HG03469 (cell line): ENCODE measurements at regions not wholly inside any gene's neighbourhood (a gene's known extent, or its start where the extent isn't known, plus 50 kb on each side); places are given as distances from the start of the nearest gene placed in this dataset.
"Not testable (repeated sequence)": the region's sequence is repeated elsewhere in the genome, so short reads cannot be mapped to it uniquely, and the experiment has no call there.

Experiments
- ATAC-seq: cut with Tn5 transposase; IDR thresholded peaks from one replicate; pipeline ENCODE4 v1.9.1; 2021; ENCODE audit warnings: mild to moderate bottlenecking, moderate library complexity, moderate number of reproducible peaks; ENCODE audit not compliant: unreplicated experiment

- no peak for ATAC-seq
Observed at GRCh38 chr5:112472614-112473013, 53.5 kb upstream of the EPB41L4A start.

GRCh38 chr5:112473989-112474388 is 54.9 kb upstream of the EPB41L4A start:
- no peak for ATAC-seq

DNA sequence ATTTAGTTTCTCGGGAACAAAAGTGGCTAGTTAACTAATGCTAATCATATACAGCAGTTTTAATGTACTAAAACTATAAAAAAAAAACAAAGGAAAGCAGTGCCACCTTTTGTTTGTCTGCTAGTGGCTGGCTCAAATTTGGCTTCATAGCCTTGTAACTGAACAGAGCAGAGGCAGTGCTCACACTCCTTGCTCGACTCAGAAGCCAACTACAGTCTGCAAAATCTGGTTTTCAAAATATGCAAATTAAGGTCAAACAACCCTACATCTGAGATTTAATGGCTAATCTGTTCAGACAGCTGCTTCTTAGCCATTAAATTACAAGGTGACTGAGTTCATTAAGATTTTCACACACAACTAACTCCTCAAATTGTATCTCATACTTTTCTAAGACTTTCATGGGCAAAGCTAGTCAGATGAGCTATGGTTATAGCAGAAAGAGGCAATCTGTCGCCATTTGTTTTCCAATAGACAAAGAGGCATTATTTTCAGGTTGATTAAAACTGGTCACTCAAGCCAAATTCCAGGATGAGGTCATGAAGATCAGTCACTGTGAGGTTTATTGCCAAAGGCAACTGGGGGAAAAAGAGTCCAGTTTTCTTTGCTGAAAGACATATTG is 56.8 kb upstream of the EPB41L4A start:
- no peak for ATAC-seq

- no peak for ATAC-seq
Observed at GRCh38 chr5:112479418-112479817, 60.3 kb upstream of the EPB41L4A start.

- ATAC-seq = no peak
Observed at GRCh38 chr5:112480501-112480900, 61.4 kb upstream of the EPB41L4A start.

DNA sequence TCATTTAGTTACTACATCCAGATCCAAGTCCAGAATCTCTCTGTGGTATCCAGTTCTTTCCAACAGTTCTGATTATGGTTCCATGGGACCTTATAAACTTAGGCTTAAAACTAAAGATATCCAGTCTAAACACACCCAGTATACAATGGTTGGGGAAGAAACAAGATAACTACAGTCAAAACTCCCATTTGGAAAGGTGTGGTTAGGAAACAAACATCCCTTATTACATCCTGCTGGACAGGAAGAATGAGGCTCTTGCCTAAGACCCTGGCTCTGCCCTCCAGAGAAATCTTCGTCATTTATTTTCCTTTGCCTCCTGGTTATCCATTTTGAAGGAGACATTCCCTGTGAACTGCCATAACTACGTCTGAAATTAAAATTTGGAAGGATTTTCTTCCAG is 64.6 kb upstream of the EPB41L4A start:
- ATAC-seq = no peak

- no peak for ATAC-seq
Observed at GRCh38 chr5:112485934-112486355, 66.9 kb upstream of the EPB41L4A start.

GRCh38 chr5:112491257-112491656 is 72.2 kb upstream of the EPB41L4A start:
- ATAC-seq = no peak

DNA sequence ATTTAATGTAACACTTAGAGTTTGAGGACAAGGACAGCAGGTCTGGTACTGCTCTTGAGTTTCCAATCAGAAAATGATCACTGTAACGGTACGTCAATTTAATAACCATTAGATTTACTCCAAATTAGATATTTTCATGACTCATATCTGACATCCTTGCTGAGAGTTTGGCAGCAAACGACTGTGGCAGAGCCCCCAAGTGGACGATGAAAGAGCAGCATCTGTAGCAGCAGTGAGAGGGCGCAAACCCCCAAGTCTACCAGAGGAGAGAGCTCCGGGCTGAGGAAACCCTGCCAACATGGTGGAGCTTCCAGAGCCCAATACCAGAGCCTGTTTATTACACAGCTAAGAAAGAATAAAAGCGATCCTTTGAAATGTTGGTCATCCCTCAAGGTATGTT is 73.2 kb upstream of the EPB41L4A start:
- peak; percentile 96 for ATAC-seq

GRCh38 chr5:112503749-112504501 is 84.8 kb upstream of the EPB41L4A start:
- not testable (repeated sequence) for ATAC-seq

GRCh38 chr5:112509097-112509496 is 90.0 kb upstream of the EPB41L4A start:
- ATAC-seq = not testable (repeated sequence)

- ATAC-seq = no peak
Observed at GRCh38 chr5:112511920-112512319, 92.8 kb upstream of the EPB41L4A start.

DNA sequence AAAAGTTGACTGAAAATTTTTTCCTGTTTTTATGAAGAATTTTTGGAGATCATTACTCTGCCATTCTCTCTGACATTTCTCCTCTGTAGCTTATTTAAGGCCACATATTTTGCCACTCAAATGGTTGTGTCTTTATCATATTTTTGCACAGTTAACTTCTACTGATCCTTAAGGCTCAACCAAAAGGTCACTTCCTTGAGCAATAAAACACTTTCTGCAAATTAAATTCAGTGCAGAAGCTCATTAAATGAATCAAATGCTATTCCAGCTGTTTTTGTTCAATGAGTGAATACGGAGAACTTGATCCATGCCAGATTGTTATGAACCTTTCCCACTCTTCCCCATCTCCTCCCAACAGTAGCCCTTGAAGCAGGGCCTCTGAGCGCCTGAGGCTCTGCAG is 93.8 kb upstream of the EPB41L4A start:
- no peak for ATAC-seq

- ATAC-seq = no peak
Observed at GRCh38 chr5:112514111-112514510, 95.0 kb upstream of the EPB41L4A start.

DNA sequence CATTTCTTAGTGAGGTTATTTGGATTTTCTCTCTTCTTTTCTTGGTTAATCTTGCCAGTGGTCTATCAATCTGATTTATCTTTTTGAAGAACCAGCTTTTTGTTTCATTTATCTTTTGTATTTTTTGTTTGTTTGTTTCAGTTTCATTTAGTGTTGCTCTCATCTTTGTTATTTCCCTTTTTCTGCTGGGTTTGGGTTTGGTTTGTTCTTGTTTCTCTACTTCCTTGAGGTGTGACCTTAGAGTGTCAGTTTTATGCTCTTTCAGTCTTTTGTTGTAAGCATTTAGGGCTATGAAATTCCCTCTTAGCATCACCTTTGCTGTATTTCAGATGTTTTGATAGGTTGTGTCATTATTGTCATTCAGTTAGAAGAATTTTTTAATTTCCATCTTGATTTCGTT is 101.4 kb upstream of the EPB41L4A start:
- ATAC-seq = not testable (repeated sequence)

DNA sequence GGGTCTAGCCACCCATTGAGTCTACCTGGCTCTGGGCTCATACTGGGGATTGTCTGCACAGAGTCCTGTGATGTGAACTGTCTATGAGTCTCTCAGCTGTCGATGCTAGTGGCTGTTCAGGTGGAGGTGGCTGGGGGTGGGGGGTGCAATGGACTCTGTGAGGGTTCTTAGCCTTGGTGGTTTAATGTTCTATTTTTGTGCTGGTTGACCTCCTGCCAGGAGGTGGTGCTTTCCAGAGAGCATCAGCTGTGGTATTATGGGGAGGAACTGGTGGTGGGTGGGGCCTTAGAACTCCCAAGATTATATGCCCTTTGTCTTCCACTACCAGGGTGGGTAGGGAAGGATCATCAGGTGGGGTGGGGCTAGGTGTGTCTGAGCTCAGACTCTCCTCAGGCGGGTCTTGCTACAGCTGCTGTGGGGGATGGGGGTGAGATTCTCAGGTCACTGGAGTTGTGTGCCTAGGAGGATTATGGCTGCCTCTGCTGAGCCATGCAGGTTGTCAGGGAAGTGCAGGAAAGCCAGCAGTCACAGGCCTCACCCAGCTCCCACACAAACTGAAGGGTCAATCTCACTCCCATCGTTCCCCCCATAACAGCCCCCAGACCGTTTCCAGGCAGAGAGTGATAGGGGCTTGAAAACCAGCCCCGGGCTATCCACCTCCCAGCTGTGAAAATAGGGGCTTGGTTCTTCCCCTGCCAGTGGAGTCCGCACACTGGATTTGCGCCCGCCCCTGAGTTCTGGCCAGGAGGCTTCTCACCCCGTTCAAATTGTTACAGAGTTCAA is 104.0 kb upstream of the EPB41L4A start:
- ATAC-seq = not testable (repeated sequence)

DNA sequence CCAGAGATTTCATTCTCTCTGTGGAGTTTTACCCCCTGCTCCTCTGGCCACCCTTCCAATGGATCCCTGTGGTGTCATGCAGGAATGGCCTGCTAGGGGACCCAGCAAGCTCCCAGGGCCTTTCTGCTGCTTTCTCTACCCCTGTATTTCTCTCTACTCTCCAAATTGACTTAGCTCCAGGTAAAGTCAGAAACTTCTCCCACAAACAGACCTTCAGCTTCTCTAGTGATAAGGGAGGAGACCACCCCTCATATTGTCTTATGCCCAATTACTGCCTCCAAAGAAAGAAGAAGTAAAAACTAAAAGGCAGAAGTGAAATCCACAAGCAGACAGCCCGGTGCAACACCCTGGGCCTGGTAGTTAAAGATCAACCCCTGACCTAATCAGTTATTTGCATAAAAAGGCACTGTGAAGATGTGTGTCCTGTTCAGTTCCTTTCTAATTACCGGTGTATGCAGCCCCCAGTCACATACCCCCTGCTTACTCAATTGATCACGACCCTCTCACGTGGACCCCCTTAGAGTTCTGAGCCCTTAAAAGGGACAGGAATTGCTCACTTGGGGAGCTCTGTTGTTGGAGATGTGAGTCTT is 104.7 kb upstream of the EPB41L4A start:
- ATAC-seq = peak; percentile 70

GRCh38 chr5:112525217-112525616 is 106.1 kb upstream of the EPB41L4A start:
- no peak for ATAC-seq

- ATAC-seq = no peak
Observed at GRCh38 chr5:112528928-112529327, 109.9 kb upstream of the EPB41L4A start.

DNA sequence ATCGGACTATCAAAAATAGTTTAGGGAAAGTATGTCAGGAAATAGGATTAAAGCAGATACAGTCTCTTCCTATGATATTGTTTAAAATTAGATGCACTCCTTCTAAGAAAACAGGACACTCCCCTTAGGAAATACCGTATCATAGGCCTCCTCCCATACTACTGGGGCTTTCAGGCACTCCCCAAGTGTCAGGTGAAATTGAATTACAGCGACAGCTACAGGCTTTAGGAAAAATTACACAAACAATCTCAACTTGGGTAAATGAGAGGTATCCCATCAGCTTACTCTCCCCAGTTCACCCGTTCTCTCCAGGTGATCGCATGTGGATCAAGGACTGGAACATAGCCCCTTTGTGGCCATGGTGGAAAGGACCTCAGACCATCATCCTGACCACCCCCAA is 110.4 kb upstream of the EPB41L4A start:
- no peak for ATAC-seq

DNA sequence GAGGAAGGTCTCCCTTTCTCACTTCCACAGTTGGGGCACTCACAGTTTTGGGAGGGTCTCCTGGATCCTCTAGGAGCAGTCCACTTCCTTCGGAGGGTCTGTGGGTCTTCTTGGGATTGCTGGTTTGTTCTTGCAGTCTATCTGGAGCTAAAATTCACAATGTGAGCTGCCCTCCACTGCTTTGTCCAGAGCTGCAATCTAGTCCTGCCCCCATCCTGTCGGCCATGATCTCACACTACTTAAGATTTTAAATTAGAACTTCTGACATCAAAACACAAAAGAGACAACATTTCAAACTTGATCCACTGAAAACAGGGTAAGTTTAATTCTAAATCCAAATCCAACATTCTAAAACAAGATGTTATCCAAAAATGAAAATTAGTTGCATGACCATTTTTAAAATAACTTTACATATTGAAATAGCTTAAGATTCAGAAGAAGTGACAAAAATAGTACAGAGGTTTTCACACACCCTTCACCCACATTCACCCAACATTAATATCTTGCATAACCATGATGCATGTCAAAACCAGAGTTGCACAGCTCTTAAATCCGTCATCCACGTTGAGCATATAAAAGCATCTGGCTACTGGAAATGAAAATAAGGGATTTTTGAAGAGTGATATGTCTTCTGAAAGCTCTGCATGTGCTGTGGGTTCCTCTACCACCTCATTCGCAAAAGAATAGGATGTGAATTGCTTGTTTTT is 113.7 kb upstream of the EPB41L4A start:
- ATAC-seq = no peak
